ENCODE measurements at regions not wholly inside any gene's neighbourhood (a gene's known extent, or its start where the extent isn't known, plus 50 kb on each side); places are given as distances from the start of the nearest gene placed in this dataset.
"Not testable (repeated sequence)": the region's sequence is repeated elsewhere in the genome, so short reads cannot be mapped to it uniquely, and the experiment has no call there.

DNA sequence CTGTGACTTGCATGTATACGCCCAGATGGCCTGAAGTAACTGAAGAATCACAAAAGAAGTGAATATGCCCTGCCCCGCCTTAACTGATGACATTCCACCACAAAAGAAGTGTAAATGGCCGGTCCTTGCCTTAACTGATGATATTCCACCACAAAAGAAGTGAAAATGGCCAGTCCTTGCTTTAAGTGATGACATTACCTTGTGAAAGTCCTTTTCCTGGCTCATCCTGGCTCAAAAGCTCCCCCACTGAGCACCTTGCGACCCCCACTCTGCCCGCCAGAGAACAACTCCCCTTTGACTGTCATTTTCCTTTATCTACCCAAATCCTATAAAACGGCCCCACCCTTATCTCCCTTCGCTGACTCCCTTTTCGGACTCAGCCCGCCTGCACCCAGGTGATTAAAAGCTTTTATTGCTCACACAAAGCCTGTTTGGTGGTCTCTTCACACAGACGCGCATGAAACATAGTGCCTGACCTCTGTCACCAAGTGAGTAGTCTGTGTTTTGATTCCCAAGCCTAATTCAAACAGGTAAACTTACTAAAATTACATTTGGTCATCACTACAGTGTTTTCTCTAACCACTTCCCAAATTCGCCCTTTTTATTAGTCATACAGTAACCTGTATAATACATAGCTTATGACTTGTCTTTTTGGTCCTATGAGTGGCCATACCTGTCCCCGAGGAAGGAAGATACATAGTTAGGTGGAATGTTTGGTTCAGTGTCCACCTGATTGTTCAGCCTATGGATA lies 140.7 kb upstream of the PROK2 start:
- DNase-seq, result not testable (repeated sequence)

- no peak for DNase-seq
Measured at GRCh38 chr3:71924721-71925120, 139.8 kb upstream of the PROK2 start.

DNA sequence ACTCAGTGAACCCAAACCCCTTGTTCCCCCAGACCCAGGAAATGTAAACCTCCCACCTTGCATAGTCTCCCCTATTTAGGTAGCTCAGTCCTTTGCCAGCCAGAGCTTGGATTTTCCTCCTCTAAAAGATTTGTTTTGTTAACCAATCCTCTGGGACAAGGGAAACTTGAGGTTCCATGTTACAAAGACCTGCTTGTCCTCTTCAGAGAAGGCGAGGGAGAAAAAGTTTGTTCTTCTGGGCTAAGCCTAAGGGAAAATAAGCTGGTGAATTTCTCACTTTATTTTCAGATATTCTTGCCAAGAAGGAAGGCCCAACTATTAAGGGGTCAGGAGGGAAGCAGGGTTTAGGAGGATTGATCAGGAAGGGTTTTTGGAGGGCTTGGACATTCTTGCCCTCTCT lies 136.1 kb upstream of the PROK2 start:
- DNase-seq, result no peak

DNA sequence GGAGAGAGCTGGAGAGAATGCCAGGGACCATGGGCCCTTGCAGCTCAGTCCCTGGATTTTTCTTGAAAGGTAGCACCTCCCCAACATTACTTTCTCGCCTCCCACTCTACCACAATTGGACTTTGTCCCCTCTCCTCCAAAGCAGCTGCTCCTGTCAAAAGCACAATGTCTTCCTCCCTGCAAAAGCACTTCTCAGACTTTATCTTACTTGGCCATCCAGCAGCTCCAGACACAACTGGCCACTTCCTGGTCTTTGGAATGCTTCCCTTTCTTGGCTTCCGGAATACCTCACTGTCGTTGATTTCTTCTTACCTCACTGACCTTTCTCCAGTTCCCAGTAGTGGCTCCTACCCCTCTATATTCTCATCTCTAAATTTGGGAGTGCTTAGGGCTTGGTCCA lies 134.6 kb upstream of the PROK2 start:
- no peak for DNase-seq

DNA sequence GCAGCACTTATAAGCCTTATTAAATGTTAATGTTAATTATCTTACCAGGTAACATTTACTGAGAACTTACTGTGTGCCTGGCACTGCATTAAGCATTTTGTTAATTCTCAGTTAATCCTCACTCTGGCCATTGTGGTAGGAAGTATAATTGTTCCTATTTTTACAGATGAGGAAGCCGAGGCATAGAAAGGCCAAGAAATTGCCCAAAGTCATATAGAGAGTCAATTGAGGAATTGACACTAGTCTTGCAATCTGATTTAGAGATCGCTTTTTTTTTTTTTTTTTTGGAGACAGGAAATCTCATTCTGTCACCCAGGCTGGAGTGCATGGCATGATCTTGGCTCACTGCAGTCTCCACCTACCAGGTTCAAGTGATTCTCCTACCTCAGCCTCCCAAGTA lies 132.6 kb upstream of the PROK2 start:
- DNase-seq, result no peak

- DNase-seq, result no peak
Measured at GRCh38 chr3:71916747-71917369, 131.9 kb upstream of the PROK2 start.

- no peak for DNase-seq
Measured at GRCh38 chr3:71912839-71913495, 128.0 kb upstream of the PROK2 start.

- DNase-seq, result no peak
Measured at GRCh38 chr3:71910108-71910507, 125.2 kb upstream of the PROK2 start.

GRCh38 chr3:71907996-71908395 lies 123.0 kb upstream of the PROK2 start:
- DNase-seq, result no peak

DNA sequence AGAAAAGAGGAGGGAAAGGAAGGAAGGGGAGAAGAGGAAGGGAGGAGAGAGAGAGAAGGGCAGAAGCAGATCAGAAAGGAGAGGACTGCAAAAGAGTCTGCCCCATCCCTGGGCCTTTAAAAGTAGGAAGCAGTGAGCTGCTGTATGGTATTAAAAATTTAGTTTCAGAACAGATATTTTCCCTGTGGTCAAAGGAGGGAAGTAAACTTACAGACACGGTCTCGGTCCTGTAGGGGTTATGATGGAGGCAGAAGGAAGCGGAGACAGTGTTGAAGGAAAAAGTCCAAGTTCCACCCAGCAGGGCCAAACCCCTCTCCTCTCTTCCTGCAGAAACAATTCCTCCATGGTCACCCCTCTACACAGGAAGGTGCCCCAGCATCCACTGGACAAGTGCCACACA lies 122.0 kb upstream of the PROK2 start:
- no peak for DNase-seq

- DNase-seq, result no peak
Measured at GRCh38 chr3:71905426-71905825, 120.5 kb upstream of the PROK2 start.

DNA sequence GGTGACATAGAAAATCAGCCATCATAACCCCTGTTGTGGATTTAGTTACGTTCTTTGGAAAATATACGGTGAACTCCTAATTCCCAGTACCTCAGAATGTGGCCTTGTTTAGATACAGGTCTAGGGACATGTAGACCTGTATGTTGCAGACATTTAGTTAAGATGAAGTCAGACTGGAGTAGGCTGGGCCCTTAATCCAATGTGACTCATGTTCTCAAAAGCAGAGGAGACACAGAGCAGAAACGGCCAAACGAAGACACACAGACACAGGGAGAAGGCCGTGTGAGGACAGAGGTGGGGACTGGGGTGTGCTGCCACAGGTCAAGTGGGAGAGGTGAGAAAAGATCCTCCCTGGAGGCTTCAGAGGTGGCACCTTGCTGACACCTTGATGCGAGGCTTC lies 119.0 kb upstream of the PROK2 start:
- no peak for DNase-seq

- DNase-seq, result no peak
Measured at GRCh38 chr3:71903112-71903495, 118.2 kb upstream of the PROK2 start.

GRCh38 chr3:71902258-71903111 lies 117.5 kb upstream of the PROK2 start:
- DNase-seq, result no peak

- no peak for DNase-seq
Measured at GRCh38 chr3:71901645-71902044, 116.7 kb upstream of the PROK2 start.

- no peak for DNase-seq
Measured at GRCh38 chr3:71900057-71900456, 115.1 kb upstream of the PROK2 start.

GRCh38 chr3:71896751-71897150 lies 111.8 kb upstream of the PROK2 start:
- no peak for DNase-seq

DNA sequence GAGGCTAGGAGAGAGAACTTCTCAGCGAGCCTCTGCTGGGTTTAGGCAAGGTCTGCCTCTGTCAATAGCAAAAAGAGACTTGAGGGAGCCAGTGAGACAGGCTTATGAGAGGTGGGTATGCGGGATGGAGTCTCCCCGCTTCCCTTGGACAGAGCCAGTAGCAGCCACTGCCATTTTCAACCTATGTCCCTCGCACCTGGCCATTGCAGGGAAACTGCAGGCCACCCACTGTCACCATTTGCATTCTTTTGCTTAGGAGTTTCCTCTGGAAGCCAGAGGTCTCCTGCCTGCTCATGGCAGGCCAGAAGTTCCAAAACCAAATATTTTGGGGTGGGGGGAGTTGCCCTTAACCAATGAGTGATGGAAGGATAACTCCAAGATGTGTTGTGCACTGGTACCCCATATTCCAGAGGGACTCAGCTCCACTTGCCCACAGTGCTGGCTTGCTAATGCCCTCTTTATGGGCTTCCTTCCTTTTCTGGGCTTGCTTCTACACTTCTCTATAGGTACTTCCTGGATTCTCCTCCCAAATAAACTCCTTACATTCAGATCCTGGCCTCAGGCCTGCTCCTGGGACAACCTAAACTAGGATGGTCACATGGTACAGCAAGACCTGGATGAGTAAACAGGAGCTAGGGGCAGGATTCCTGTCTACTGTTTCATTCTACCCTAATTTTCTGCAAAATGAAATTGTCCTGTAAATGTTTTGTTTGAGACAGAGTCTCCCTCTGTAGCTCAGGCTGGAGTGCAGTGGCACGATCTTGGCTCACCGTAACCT lies 108.9 kb upstream of the PROK2 start:
- DNase-seq, result no peak

- no peak for DNase-seq
Measured at GRCh38 chr3:71893122-71893521, 108.2 kb upstream of the PROK2 start.

GRCh38 chr3:71891483-71891882 lies 106.5 kb upstream of the PROK2 start:
- DNase-seq, result no peak

DNA sequence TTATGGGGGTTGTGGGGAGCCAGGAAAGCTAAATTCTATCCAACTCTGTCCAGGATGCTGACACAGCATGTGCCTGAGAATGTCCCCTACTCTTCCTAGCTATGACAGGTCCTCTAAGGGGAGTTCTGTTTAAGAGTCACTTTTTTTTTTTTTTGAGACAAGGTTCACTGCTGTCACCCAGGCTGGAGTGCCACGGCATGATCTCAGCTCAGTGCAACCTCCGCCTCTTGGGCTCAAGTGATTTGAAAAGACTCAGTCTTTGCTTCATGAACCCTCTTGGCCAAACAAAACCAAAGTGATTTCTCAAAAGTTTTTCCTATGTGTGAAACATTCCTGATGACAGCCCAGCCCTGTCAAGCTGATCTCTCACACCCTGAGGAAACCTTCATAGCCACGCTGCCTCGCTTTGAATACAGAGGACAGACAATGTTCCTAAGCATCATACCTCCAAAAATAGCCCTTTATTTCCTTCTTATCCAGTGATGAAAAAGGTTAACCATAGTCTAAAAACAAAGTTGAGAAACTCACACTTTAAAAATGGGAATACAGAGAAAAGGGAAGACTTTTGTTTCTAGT lies 105.5 kb upstream of the PROK2 start:
- DNase-seq, result no peak

DNA sequence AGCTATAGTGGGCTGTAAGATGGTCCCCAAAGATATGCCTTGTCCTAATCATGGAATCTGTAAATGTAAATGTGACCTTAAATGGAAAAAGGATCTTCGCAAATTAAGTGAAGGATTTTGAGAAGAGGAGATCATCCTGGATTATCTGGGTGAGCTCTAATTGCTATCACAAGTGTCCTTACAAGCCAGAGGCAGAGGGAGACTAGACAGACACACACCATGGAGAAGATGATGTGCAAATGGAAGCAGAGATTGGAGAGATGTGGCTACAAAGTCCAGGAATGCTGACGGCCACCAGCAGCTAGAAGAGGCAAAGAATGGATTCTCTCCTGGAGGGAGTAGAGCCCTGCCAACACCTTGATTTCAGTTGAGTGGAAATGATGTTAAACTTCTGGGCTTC lies 102.3 kb upstream of the PROK2 start:
- no peak for DNase-seq
